ENCODE measurements at regions not wholly inside any gene's neighbourhood (a gene's known extent, or its start where the extent isn't known, plus 50 kb on each side); places are given as distances from the start of the nearest gene placed in this dataset.

- TF ChIP-seq CTCF (IDR thresholded peaks at IDR 0.05; ENCODE audit: control insufficient read depth, extremely low read depth, insufficient read depth): no peak
- no peak for DNase-seq (ENCODE audit: low read depth)
- no peak overlapping the region for H3K4me3 ChIP-seq (ENCODE audit: low read depth, low read length)
Measured at GRCh38 chr4:108359986-108360681, 191.4 kb upstream of the LEF1 start.

- TF ChIP-seq CTCF (IDR thresholded peaks at IDR 0.05; ENCODE audit: control insufficient read depth, extremely low read depth, insufficient read depth): no peak
- DNase-seq (ENCODE audit: low read depth): no peak
- no peak overlapping the region for H3K4me3 ChIP-seq (ENCODE audit: low read depth, low read length)
Measured at GRCh38 chr4:108359130-108359985, 190.6 kb upstream of the LEF1 start.

- DNase-seq (ENCODE audit: low read depth): no peak
- no peak overlapping the region for H3K4me3 ChIP-seq (ENCODE audit: low read depth, low read length)
- TF ChIP-seq CTCF (IDR thresholded peaks at IDR 0.05; ENCODE audit: control insufficient read depth, extremely low read depth, insufficient read depth): no peak
Measured at GRCh38 chr4:108355902-108356535, 187.3 kb upstream of the LEF1 start.

GRCh38 chr4:108355186-108355901, 186.6 kb upstream of the LEF1 start:
- TF ChIP-seq CTCF (IDR thresholded peaks at IDR 0.05; ENCODE audit: control insufficient read depth, extremely low read depth, insufficient read depth): no peak
- DNase-seq (ENCODE audit: low read depth): no peak
- no peak overlapping the region for H3K4me3 ChIP-seq (ENCODE audit: low read depth, low read length)

GRCh38 chr4:108352664-108353308, 184.1 kb upstream of the LEF1 start:
- DNase-seq (ENCODE audit: low read depth): peak; percentile 88
- TF ChIP-seq CTCF (IDR thresholded peaks at IDR 0.05; ENCODE audit: control insufficient read depth, extremely low read depth, insufficient read depth): no peak
- 0 out of 2 replicates have a peak overlapping the region, but pooled peaks have one; percentile 14 for H3K4me3 ChIP-seq (ENCODE audit: low read depth, low read length)

GRCh38 chr4:108351791-108352190, 183.1 kb upstream of the LEF1 start:
- H3K4me3 ChIP-seq (ENCODE audit: low read depth, low read length): no peak overlapping the region
- DNase-seq (ENCODE audit: low read depth): no peak
- TF ChIP-seq CTCF (IDR thresholded peaks at IDR 0.05; ENCODE audit: control insufficient read depth, extremely low read depth, insufficient read depth): no peak

Measured in LNCaP clone FGC (cell line).